ENCODE measurements at regions not wholly inside any gene's neighbourhood (a gene's known extent, or its start where the extent isn't known, plus 50 kb on each side); places are given as distances from the start of the nearest gene placed in this dataset.

DNA sequence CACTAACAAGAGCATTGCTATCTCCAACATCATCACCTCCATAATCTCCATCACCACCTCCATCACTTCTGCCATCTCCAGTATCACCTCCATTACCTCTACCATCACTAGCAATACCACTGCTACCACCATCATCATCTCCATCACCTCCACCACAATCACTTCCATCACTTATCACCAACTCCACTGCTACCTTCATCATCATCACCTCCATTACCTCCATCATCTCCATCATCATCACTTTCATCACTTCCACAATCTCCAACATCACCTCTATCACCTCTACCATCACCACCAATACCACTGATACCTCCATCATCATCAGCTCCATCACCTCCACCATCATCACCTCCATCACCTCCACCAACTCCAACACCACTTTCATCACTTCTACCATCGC is 102.4 kb upstream of the TMEM132C start:
- no peak overlapping the region for H3K27ac ChIP-seq
- TF ChIP-seq ZFX (IDR thresholded peaks at IDR 0.05) = no peak
- TF ChIP-seq, protein P1, sequence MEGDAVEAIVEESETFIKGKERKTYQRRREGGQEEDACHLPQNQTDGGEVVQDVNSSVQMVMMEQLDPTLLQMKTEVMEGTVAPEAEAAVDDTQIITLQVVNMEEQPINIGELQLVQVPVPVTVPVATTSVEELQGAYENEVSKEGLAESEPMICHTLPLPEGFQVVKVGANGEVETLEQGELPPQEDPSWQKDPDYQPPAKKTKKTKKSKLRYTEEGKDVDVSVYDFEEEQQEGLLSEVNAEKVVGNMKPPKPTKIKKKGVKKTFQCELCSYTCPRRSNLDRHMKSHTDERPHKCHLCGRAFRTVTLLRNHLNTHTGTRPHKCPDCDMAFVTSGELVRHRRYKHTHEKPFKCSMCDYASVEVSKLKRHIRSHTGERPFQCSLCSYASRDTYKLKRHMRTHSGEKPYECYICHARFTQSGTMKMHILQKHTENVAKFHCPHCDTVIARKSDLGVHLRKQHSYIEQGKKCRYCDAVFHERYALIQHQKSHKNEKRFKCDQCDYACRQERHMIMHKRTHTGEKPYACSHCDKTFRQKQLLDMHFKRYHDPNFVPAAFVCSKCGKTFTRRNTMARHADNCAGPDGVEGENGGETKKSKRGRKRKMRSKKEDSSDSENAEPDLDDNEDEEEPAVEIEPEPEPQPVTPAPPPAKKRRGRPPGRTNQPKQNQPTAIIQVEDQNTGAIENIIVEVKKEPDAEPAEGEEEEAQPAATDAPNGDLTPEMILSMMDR (conservative IDR thresholded peaks at IDR 0.05) = no peak

DNA sequence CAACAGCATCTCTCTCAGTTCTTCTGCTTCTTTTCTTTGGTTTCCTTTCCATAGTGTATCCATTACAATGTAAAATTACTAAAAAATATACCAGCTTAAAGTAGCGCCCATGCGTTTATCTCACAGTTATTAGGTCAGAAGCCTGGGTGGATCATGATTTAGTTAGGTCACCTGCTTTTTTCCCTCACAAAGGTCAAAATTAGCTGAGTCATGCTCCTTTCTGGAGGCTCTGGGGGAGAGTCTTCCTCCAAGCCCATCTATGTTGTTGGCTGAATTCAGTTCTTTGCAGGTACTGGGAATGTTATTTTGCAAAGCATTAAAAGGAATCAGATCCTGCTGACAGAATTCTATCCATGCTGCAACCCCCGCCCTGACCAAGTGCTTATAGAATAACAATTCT is 101.6 kb upstream of the TMEM132C start:
- TF ChIP-seq ZFX (IDR thresholded peaks at IDR 0.05) = no peak
- TF ChIP-seq, protein P1 (conservative IDR thresholded peaks at IDR 0.05) = no peak
- H3K27ac ChIP-seq = no peak overlapping the region

DNA sequence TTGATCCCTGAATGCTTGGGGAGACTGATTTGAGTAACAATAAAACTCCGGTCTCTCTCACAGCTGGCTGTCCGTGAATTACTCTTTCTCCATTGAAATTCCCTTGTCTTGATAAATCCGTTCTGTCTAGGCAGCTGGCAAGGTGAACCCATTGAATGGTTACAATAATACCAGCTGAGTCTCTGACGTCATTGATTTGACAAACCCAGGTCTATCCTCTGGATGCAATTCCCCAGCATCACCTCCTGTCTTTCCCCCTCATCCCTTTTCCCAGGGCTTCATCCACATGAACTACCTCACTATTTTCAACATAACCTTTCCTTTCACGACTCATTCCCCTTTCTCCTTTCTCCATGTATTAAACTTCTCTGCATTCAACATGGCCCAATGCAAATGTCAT is 98.7 kb upstream of the TMEM132C start:
- no peak overlapping the region for H3K27ac ChIP-seq
- TF ChIP-seq, protein P1 (conservative IDR thresholded peaks at IDR 0.05) = no peak
- TF ChIP-seq ZFX (IDR thresholded peaks at IDR 0.05) = no peak

DNA sequence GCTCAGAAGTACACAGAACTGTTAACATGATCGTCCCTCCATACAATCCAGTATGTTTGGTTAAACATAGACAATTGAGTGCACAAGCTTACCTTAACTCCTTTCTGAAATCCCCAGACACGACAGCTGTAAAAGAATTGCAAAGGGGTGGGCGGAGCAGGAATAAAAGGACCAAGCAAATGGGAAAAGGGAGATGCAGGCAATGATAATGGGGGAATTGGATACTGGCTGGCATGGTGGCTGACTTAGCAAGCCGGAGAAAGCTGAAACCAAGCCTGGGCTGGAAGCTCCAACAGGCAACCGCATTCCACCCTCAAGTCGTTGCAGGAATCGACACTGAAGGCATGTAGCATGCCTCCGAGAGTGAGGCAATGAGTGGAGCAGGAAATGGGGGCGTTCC is 96.8 kb upstream of the TMEM132C start:
- H3K27ac ChIP-seq = no peak overlapping the region
- TF ChIP-seq ZFX (IDR thresholded peaks at IDR 0.05) = no peak
- TF ChIP-seq, protein P1 (conservative IDR thresholded peaks at IDR 0.05) = no peak

DNA sequence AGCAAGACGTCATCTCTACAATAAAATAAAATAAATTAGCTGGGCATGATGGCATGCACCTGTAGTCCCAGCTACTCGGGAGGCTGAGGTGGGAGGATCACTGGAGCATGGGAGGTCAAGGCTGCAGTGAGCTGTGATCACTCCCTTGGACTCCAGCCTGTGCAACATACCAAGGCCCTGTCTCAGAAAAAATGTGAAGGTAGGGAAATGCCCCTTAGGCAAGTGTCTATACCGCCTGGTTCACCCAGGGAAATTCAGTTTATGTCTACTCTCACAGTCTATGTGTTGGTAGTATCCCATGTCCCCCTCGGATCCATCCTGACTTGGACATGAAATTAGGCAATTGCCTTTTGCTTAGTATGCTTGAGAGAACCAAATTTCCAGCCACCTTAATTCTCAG is 88.4 kb upstream of the TMEM132C start:
- TF ChIP-seq, protein P1 (conservative IDR thresholded peaks at IDR 0.05) = no peak
- no peak for TF ChIP-seq ZFX (IDR thresholded peaks at IDR 0.05)

DNA sequence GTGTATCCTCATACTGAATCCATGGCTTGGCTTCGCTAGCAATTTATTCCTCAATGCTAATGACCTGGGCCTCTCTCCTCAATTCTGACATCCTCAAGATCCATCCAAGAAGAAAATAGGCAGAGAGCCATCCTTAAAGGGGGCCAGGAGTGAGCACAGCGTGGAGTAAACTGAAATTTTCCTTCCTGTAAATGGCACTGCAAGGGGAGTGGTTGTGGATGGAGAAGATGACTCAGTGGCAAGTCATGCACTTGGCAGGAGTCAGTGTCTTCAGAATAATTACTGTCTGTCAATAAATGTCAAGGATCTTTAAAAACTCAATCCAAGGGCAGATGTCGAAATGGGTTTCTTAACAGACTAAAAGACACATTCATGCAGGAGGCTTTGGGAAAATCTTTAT is 88.0 kb upstream of the TMEM132C start:
- no peak overlapping the region for H3K27ac ChIP-seq
- TF ChIP-seq ZFX (IDR thresholded peaks at IDR 0.05) = no peak
- TF ChIP-seq, protein P1 (conservative IDR thresholded peaks at IDR 0.05) = no peak

More for the DNA sequence above, 88.4 kb upstream of the TMEM132C start:
- no peak overlapping the region for H3K27ac ChIP-seq

DNA sequence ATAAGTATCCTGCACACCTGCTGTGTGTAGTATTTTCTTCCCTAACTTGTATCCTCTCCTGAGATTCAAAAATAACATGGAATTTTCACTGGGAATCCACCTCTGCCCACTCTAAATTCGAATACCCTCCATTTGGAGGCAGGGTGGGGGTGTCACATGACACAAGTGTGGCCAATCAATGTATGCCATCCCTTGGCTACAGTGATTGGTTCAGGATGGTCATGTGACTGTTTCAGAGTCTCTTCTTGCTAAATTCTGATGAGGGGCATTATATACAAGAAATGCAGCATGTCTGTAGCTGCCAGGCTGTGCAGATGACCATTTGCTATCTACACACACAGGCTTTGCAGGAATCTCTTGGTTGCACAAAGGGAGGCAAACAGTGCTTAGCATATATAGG is 86.8 kb upstream of the TMEM132C start:
- no peak overlapping the region for H3K27ac ChIP-seq
- no peak for TF ChIP-seq ZFX (IDR thresholded peaks at IDR 0.05)
- TF ChIP-seq, protein P1 (conservative IDR thresholded peaks at IDR 0.05) = no peak
